Left ventricle myocardium inferior (tissue), 1 donor: ENCODE measurements at regions not wholly inside any gene's neighbourhood (a gene's known extent, or its start where the extent isn't known, plus 50 kb on each side); places are given as distances from the start of the nearest gene placed in this dataset.

Source experiments
- DNase-seq: peaks from one replicate; pipeline ENCODE4 v3.0.0-alpha.2; 2020
- H3K27ac ChIP-seq: fragments of 200-600 bp; replicated peaks from 2 replicates; pipeline ENCODE4 v1.8.0; 2021
- H3K27me3 ChIP-seq: fragments of 200-600 bp; 2 replicates; pipeline ENCODE4 v1.8.0; 2021; ENCODE audit warnings: low read depth
- H3K36me3 ChIP-seq: fragments of 200-600 bp; 2 replicates; pipeline ENCODE4 v1.8.0; 2021
- H3K4me1 ChIP-seq: fragments of 200-600 bp; 2 replicates; pipeline ENCODE4 v1.8.0; 2021
- H3K4me3 ChIP-seq: fragments of 200-600 bp; 2 replicates; pipeline ENCODE4 v1.8.0; 2021; ENCODE audit warnings: mild to moderate bottlenecking, moderate library complexity
- H3K9me3 ChIP-seq: fragments of 200-600 bp; replicated peaks from 2 replicates; pipeline ENCODE4 v1.8.0; 2021
- CTCF ChIP-seq: fragments of 200-600 bp; IDR thresholded peaks from 2 replicates; pipeline ENCODE4 v1.8.0; 2021; ENCODE audit warnings: antibody characterized with exemption, mild to moderate bottlenecking, borderline replicate concordance
- intact Hi-C: fragments of 100-400 bp; cut with micrococcal nuclease; formaldehyde crosslinking; loops from one replicate; pipeline ENCODE4 v1.11.0; 2022
- donor health status: DM: no; HTN: yes; CAD: no; lungs with severe emphysema.

GRCh38 chr4:185885604-185886003 lies 73.6 kb upstream of the SORBS2 start:
- no peak for DNase-seq

GRCh38 chr4:185886832-185887524 lies 75.0 kb upstream of the SORBS2 start:
- Histone ChIP-seq H3K27ac (no peak overlapping the region), H3K36me3 (no peaks in the 10 kb centered on the region), H3K4me1 (no peaks in the 10 kb centered on the region), H3K9me3 (peaks cover 23% of the 10 kb centered on the region), H3K27me3 (no peaks in the 10 kb centered on the region), H3K4me3 (no peak overlapping the region)
- intact Hi-C loops, result no loop called here
- TF ChIP-seq CTCF, result no peak
- no peak for DNase-seq

More at GRCh38 chr4:185885604-185886003, 73.6 kb upstream of the SORBS2 start:
- Histone ChIP-seq H3K27ac (no peak overlapping the region), H3K9me3 (peaks cover 25% of the 10 kb centered on the region), H3K36me3 (no peaks in the 10 kb centered on the region), H3K27me3 (no peaks in the 10 kb centered on the region), H3K4me3 (no peak overlapping the region), H3K4me1 (no peaks in the 10 kb centered on the region)
- intact Hi-C loops, result no loop called here
- TF ChIP-seq CTCF, result no peak

- DNase-seq, result no peak
- no peaks in the 10 kb centered on the region for H3K36me3 ChIP-seq
- peaks cover 13% of the 10 kb centered on the region for H3K9me3 ChIP-seq
- no peak overlapping the region for H3K27ac ChIP-seq
- H3K4me3 ChIP-seq, result no peak overlapping the region
- no peaks in the 10 kb centered on the region for H3K27me3 ChIP-seq
- TF ChIP-seq CTCF, result no peak
- H3K4me1 ChIP-seq, result no peaks in the 10 kb centered on the region
- intact Hi-C loops, result no loop called here
Observed at GRCh38 chr4:185888676-185889075, 76.7 kb upstream of the SORBS2 start.

- no peaks in the 10 kb centered on the region for H3K36me3 ChIP-seq
- no peak overlapping the region for H3K4me3 ChIP-seq
- TF ChIP-seq CTCF, result no peak
- intact Hi-C loops, result no loop called here
- peaks cover 13% of the 10 kb centered on the region for H3K9me3 ChIP-seq
- no peak for DNase-seq
- no peaks in the 10 kb centered on the region for H3K4me1 ChIP-seq
- no peaks in the 10 kb centered on the region for H3K27me3 ChIP-seq
- no peak overlapping the region for H3K27ac ChIP-seq
Observed at GRCh38 chr4:185889585-185889984, 77.6 kb upstream of the SORBS2 start.

- intact Hi-C loops, result no loop called here
- no peak for TF ChIP-seq CTCF
- DNase-seq, result no peak
- no peak overlapping the region for H3K27ac ChIP-seq
- H3K36me3 ChIP-seq, result no peaks in the 10 kb centered on the region
- H3K4me3 ChIP-seq, result no peak overlapping the region
- no peaks in the 10 kb centered on the region for H3K27me3 ChIP-seq
- H3K4me1 ChIP-seq, result no peaks in the 10 kb centered on the region
- H3K9me3 ChIP-seq, result peaks cover 13% of the 10 kb centered on the region
Observed at GRCh38 chr4:185890196-185890595, 78.2 kb upstream of the SORBS2 start.

GRCh38 chr4:185892165-185892564 lies 80.2 kb upstream of the SORBS2 start:
- no peak overlapping the region for H3K27ac ChIP-seq
- H3K4me1 ChIP-seq, result no peaks in the 10 kb centered on the region
- H3K9me3 ChIP-seq, result peaks cover 13% of the 10 kb centered on the region
- TF ChIP-seq CTCF, result no peak
- no peaks in the 10 kb centered on the region for H3K27me3 ChIP-seq
- intact Hi-C loops, result no loop called here
- H3K4me3 ChIP-seq, result no peak overlapping the region
- no peak for DNase-seq
- H3K36me3 ChIP-seq, result no peaks in the 10 kb centered on the region
